GM19240 (cell line): ENCODE measurements at regions not wholly inside any gene's neighbourhood (a gene's known extent, or its start where the extent isn't known, plus 50 kb on each side); places are given as distances from the start of the nearest gene placed in this dataset.

Source experiments
- DNase-seq: peaks from one replicate; pipeline ENCODE4 v3.0.0; 2011; ENCODE audit warnings: low spot score; ENCODE audit not compliant: insufficient read length

DNA sequence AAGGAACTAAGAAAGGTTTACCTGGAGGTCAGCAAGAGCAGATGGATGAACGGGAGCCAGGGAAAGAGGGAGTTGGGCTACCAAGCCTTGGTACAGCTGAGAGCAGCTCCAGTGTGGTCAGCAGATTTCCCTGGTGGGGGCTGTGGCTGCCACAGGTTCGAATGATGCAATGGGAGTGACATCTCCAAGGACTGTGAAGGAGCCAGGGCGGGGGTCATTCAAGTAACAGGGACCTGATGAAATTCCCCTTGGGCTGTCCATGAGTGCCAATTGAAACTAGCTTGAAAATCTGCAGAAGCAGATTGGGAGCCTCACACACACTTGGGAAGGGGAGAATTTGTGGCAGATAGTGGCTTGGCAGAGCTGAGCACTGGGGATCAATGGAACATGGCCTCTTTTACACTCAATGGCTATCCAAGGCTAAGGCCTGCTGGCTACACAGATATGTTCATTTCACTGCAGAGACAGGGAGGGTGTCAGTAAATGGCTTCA, 247.0 kb upstream of the ECI2 start:
- DNase-seq: no peak

DNA sequence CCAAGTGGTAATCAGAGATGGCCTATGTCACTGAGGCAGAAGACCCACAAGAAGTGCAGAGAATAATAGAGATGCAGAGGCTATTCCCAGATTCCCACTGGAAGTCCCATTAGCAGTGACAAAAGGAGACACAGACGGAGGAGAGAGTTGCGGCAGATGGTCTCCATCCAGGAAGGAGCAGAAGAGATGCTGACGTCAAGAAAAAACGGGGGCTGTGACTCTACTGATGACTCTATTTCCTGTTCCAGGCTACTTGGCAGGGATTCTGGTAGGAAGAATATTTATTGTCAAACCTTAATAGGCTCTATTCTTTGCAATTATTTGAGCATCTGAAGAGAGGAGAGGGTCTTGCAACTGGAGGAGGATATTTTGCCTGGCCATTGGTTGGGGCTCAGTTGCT, 246.0 kb upstream of the ECI2 start:
- DNase-seq: no peak

DNA sequence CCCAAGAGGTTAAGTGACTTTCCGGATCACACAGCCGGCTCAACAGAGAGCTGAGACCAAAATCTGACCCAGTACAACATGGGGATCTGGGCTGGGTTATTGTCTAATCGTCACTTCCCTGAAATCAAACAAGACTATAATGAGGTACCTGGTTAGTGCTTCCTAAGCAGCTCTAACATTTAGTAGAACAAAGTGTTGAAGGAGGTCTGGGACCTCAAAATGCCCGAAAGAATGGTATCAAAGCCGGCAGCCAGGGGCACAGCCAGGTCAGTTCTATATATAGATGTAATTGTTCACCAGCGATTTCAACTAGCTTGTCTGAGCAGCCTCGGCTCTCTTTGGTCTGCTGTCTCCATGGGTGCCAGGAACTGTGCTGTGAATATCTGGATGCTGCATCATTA, 245.5 kb upstream of the ECI2 start:
- no peak for DNase-seq

DNA sequence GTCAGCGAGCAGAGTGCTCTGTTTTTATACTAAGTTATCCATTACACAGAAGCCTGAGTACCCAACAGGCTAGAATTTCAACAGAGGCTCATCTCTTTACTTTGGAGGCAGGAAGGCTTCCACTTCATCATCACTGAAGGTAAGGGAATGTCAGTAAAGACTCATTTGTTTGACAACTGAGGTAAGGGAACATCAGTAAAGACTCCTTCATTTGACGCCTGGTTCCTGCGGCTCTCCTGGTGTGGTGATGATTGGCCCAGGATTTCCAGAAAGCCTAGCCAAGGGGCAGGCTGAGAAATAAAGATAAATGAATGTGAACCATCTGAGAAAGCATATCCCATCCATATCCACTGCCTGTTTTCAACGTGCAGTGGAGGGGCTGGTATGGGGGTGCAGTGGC, 244.6 kb upstream of the ECI2 start:
- no peak for DNase-seq

DNA sequence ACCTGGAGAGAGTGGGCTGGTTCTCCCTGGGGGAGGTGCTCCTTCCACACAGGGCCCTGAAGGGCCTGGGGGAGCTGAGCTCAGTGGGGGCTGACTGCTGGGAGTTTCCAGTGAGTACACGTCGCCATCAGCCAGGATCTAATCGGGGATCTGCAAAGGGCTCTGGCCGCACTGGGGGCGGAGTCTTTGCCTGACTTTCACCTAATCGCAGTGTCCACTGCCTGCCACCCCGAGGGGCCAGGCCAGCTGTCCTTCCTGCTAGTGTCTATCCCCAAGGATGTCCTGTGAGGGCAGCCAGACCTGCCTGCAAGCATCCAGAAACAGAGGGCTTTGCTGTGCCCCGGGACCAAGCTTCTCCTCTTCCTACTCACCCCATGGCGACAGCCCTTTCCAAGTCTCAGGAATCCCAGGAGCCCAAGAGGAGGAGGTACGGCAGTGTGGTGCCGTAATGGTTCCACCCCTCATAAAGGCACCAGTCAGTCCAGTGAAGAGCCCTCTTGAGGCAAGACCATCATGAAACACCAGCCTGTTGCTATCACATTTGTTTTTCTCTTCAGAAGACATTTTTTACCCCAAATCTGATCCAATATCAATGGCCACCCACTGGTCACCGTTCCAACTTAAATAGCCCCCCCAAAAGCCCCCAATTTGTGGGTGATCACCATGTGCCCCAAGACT, 243.1 kb upstream of the ECI2 start:
- DNase-seq: no peak

DNA sequence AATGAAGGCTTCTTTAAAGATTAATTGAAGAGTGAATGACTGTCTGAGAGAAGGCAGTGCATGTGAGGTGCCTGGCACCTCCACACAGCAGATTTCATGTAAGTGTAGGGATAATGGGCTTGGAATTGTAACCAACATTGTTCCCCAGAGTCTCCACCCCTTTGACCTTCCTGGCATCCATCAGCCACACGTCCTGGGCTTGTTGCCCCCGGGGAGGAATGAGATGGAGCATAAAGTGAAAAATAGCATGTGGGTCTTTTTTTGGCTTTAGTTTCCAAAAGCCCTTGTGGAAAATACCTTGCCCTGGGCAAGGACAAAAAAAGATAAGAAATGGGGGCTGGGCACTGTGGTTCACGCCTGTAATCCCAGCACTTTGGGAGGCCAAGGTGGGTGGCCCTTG, 242.2 kb upstream of the ECI2 start:
- no peak for DNase-seq

DNA sequence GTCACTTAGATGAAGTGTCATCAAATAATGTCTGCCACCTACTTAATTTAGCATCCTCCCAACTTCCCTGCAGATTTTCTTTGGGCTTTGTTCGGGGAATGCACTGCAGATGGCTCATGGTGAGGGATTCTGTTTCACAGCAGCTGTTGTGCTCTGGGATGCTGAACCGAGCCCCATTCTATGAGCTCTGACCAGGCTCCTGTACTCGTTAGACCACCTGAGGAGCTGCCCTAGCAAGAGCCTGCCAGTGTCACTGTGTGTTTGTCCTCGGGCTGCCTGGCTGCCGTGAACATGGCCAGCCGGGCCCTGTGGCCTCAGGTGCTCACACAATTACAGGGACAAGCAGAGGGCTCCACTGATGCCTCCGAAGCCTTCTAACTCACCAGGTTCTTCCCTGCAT, 238.8 kb upstream of the ECI2 start:
- DNase-seq: no peak

DNA sequence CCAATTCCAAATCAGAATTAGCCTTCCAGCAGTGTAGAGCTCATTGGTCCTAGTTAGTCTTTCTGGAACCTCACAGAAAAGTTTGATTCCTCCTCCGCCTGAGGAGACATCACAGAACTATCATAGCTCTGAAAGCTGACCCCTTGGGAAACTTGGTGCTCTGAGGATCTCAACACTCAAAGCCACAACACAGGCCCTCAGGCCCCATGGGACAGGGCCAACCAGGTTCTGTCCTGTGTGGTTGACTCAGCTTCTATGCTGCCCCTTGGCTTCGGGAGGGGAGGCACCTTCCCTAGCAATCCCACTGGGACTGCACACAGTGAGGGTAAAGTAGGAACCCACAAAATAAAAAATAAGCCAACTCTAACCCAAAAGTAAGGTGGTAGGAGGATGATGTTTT, 237.5 kb upstream of the ECI2 start:
- no peak for DNase-seq

DNA sequence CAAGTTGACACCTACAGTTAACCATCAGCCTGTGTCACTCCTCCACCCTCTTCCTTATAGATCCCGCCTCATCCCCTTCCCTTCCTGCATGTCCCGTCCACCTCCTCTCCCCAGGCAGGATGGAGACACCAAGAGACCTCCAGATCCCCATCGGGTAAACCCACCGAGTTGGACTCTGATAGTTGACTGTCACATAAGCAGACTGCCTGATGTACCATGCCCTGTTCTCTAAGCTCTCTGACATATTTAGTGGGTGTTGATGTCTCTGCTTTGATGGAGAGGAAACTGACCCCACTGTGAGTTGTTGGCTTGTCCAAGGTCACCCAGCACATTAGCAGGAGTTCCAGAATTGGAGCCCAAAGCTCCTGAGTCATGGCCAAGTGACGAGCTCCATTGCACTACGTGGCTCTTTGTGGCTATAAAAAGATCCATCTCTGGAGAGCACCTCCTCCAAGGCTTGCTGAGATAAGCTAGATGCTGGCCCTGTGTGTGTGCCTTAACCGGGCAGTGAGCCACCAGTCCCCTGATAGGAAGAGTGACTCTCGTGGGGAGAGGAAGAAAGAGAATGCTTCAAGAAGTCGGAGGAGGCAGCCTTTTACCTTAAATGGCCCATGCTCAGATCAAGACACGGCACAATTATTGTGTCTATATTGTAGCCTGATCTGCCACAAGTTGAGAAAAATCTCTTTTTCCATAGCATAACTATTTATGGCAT, 236.0 kb upstream of the ECI2 start:
- no peak for DNase-seq

DNA sequence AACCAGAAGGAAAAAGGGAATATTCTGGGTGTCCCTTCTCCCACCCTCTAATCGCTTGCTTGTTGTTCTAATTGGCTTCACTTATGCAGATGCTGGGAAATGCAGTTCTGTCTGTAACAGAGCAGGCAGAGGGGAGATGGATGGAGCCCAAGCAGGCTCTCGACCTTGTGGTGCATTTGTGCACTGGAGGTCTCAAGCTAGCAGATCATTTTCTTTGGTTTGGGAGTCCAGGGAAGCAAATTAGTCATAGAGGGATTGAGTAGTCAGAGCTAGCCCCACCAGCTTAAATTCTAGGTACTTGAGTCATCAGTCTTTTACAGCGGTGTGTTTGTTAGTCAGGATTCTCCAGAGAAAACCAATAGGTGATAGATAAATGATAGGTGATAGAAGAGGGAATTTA, 234.7 kb upstream of the ECI2 start:
- no peak for DNase-seq

DNA sequence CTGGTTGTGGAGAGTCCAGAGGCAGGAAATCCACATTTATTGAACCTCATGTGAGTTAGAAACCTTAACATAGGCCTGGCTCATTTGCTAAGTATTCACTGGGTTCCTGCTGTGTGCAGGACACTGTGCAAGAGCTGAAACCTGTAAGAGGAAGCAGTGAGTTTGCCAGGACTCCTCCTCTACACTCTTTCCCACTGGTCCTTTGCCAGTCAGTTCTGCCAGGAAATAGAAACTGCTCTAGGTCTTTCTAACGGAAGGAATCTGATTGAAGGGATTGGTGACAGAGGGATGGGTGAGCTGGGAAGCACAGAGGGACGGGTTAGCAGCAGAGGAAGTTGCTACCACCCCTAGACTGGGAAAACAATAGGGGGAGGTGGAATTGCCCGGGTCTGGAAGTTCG, 234.2 kb upstream of the ECI2 start:
- DNase-seq: no peak

DNA sequence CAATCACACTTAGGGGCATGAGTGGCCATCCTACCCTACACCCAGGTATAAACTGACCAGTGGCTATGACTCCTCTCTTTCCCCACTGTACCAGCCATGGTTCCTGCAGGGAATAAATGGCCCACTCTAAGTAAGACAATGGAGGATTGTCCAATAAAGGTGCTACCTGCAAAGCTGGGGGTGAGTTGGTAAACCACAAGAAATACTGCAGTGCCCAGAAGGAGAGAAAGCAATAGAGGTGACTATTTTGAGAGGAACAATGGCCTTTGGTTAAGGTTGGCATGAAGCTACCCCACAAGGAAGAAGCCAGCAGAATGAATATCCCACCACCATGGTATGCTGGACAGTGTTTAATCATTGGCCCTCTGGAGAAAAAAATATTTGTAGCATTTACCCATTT, 233.3 kb upstream of the ECI2 start:
- DNase-seq: no peak

DNA sequence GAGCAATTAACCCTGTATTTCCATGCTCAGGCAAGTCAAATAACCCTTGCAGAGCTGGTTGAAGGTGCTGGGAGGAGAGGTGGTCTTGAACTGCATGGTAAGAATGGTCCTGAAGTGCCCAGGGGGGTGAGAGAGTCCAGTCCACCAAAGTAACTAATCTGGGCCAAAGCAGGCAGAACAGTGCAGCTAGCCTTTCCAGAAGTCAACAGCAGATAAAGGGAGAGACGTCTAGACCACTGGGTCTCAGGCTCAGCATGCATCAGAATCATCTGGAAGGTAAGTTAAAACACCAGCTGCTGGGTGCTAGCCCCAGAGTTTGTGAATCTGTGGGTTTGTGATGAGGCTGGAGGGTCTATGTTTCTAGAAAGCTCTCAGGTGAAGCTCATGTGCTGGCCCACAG, 232.3 kb upstream of the ECI2 start:
- no peak for DNase-seq

DNA sequence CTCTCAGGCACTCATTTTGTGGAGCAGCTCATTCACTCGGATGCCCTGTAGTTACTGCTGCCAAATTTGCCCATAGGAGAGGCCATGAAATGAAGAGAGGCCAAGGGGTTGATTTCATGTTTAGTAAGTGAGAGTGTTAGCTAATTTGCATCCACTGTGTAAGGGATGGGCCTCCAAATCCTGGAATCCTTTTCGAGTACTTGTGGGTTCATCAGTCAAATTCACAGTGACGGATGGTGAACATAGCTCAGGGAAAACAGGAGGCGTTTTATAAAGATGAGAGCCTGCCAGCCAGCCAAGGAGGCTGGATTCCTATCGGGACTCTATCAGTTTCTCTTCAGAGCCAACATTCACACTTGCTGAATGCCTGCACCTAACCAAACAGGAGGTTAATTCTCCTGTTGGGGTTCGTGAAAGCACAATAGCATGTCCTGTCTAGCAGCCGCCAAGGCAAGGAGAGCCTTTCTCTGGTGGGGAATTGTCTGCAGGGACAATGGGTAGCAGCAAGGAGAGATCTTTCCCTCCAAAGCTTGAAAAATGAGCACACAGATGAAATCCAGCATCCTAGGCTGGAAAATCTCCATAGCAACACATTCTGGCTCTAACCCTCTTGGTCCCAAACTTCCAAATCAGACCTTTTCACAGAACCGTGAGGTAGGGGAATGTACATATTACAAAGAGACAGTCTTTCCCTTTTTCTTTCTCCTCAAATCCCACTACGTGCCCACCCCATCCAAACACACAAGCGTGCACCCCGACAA, 231.4 kb upstream of the ECI2 start:
- no peak for DNase-seq

DNA sequence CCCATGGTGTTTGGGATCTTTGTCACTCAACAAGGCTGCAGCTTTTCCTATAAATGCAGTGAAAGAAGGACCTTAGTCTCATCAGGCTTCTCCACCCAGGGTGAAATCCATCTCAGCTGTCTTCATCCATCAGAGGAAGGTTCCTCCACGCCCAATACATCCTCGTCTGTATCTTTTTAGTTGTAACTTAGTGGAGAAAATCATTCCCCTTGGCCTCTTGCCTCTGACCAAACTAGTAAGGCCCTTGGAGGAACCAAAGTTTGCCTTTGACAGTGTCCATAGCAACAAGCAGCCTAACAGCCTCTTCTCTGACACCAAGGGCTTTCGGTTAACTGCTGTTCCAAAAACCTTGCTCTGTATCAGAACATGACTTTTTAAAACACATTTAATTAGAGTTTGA, 230.3 kb upstream of the ECI2 start:
- no peak for DNase-seq

DNA sequence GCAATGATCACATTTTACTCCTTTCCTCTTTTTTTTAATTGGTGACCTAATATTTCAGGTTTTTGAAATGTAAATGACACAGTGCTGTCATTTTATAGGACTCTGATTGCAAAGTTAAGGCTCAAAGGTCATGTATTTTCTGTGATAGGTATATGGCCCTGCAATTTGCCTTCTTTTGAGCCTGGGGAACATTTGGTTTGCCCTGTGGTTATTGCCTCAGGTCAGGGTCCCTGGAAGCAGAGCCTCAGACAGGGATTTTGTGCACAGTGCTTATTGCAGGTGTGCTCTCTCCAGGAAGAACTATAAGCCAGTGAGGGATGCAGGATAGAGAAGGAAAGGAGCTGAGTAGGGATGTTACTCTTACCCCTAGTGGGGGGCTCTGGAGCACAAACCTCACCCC, 229.3 kb upstream of the ECI2 start:
- no peak for DNase-seq

DNA sequence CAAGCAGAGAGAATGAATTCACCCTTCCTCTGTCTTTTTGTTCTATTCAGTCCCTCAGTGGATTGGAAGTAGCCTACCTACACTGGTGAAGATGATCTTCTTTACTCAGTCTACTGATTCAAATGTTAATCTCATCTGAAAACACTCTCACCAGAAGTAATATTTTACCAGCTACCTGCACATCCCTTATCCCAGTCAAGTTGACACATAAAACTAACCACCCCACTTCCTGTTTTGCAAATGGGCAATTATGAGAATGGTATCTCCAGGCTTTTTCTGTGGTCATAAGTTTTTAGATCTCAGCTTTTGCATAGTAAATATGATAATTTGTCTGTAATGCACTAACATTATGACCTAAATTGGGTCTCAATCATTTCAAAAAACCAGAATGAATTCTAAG, 228.8 kb upstream of the ECI2 start:
- no peak for DNase-seq

DNA sequence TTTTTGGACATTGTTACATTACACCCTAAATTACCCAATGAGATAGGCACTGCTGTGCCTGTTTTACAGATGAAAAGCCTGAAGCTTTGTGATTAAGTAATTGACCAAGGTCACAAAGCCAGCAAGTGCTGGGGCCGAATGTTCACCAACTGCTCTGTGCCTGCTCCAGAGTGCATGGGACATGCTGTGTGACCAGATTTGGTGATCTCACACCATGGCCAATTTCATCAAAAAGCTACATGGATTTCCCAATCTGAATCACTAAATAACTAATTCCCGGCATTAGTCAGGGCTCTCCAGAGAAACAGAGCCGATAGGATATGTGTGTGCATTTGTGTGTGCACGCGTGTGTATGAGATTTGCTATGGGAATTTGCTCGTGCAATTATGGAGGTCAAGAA, 228.3 kb upstream of the ECI2 start:
- no peak for DNase-seq

DNA sequence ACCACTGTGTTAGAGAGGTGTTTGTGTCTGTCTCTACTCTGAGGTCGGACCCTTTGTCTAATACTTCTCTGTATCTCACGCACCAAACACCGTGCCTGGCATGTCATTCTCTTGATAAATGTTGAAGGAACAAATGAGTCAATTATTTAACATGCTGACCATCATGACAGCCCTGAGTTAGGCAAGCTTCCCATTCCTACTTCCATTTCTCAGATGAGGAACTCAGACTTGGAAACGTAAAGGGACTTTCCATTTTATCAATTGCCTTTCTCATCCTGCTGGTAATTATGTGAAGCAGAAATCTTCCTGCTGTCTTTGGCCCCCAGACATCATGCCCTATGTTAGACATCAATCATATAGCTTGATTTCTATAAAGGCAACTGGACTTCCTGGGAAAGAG, 227.0 kb upstream of the ECI2 start:
- DNase-seq: no peak

DNA sequence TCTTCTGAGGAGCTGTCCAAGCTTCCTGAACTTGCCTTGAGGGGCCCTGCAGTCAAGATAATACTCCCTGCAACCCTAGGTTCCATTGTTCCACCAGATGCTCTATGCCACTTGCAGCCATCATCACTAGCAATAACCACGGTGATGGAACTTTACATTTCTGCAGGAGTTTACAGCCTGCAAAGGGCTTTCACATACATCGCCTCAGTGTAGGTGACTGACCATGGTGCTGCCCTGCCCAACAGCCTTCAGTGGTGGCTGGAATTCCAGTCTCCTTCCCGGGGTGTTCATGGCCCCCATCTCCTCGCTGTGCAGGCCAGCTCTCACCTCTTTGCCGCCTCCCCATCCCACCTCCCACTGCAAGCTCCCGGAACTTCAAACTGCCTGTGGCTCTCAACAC, 225.5 kb upstream of the ECI2 start:
- no peak for DNase-seq

DNA sequence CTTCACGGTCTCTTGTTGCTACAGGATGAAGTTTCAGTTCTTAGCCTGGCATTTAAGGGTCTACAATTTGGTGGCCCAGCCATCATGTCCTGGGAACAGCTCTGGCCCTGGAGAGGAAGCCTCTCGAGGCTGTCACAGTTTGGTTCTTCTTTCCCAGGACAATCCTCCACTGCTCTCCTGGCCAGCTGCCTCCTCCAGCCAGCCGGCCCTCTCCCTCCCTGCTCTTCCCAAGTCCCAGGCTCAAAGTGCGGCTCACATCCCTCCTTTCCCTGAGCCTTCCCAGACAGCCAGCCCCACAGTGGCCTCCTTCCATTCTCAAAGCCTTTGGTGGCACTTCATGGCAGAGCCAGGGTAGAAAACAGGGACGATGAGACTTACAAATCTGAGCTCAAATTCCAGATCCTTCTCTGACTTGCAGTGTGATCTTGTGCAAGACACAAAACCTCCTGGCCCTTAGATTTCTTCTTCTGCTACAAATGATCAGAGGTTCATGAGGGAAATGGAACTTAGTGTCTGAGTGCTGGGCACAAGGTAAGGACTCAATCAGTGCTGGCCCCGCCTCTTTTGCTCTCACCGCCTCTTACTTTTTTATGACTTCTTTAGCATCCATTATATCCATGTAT, 223.8 kb upstream of the ECI2 start:
- no peak for DNase-seq
